GM18508 (cell line): ENCODE measurements at regions not wholly inside any gene's neighbourhood (a gene's known extent, or its start where the extent isn't known, plus 50 kb on each side); places are given as distances from the start of the nearest gene placed in this dataset.

Experiments used
- ATAC-seq: cut with Tn5 transposase; IDR thresholded peaks from one replicate; pipeline ENCODE4 v1.9.1; 2021; ENCODE audit warnings: moderate number of reproducible peaks; ENCODE audit not compliant: insufficient read depth, unreplicated experiment

- no peak for ATAC-seq
Measured at GRCh38 chr6:139863346-139863745, 488.9 kb upstream of the CITED2 start.

GRCh38 chr6:139862311-139862710, 487.9 kb upstream of the CITED2 start:
- ATAC-seq = no peak

- ATAC-seq = no peak
Measured at GRCh38 chr6:139860203-139860602, 485.8 kb upstream of the CITED2 start.

- no peak for ATAC-seq
Measured at GRCh38 chr6:139858429-139858828, 484.0 kb upstream of the CITED2 start.

GRCh38 chr6:139857143-139857542, 482.7 kb upstream of the CITED2 start:
- no peak for ATAC-seq

GRCh38 chr6:139856562-139856961, 482.1 kb upstream of the CITED2 start:
- no peak for ATAC-seq

- ATAC-seq = no peak
Measured at GRCh38 chr6:139855671-139856311, 481.3 kb upstream of the CITED2 start.

- ATAC-seq = no peak
Measured at GRCh38 chr6:139853302-139853992, 479.0 kb upstream of the CITED2 start.

GRCh38 chr6:139852488-139853140, 478.2 kb upstream of the CITED2 start:
- ATAC-seq = no peak

GRCh38 chr6:139852067-139852466, 477.6 kb upstream of the CITED2 start:
- ATAC-seq = no peak

- no peak for ATAC-seq
Measured at GRCh38 chr6:139851206-139851605, 476.8 kb upstream of the CITED2 start.

- no peak for ATAC-seq
Measured at GRCh38 chr6:139850512-139850911, 476.1 kb upstream of the CITED2 start.

GRCh38 chr6:139847457-139847813, 473.0 kb upstream of the CITED2 start:
- no peak for ATAC-seq

GRCh38 chr6:139846538-139847456, 472.3 kb upstream of the CITED2 start:
- peak; percentile 38 for ATAC-seq

- no peak for ATAC-seq
Measured at GRCh38 chr6:139844907-139845306, 470.5 kb upstream of the CITED2 start.

GRCh38 chr6:139841794-139842215, 467.4 kb upstream of the CITED2 start:
- ATAC-seq = peak; percentile 93

- no peak for ATAC-seq
Measured at GRCh38 chr6:139839506-139840156, 465.2 kb upstream of the CITED2 start.

GRCh38 chr6:139834232-139834631, 459.8 kb upstream of the CITED2 start:
- ATAC-seq = no peak

- no peak for ATAC-seq
Measured at GRCh38 chr6:139833592-139833991, 459.1 kb upstream of the CITED2 start.
